HCT116 (cell line): ENCODE measurements at regions not wholly inside any gene's neighbourhood (a gene's known extent, or its start where the extent isn't known, plus 50 kb on each side); places are given as distances from the start of the nearest gene placed in this dataset.

ENCODE experiments used
- CEBPB ChIP-seq: IDR thresholded peaks from 2 replicates; pipeline ENCODE4 v1.6.1; 2012; ENCODE audit warnings: low read depth
- TF ChIP-seq, protein P1 (sequence below), 3 experiments: fragments of 200-600 bp in 1 of 3; sonication (generic) in 1 of 3; IDR thresholded peaks in 2 of 3; conservative IDR thresholded peaks in 1 of 3; 2 replicates each; pipeline ENCODE4 v1.5.1; 2012 to 2017; ENCODE audit warnings: low read depth in 2 of 3, low read length in 2 of 3, antibody characterized with exemption in 1 of 3, borderline replicate concordance in 1 of 3, control low read depth in 1 of 3, mild to moderate bottlenecking in 1 of 3, mixed read lengths in 1 of 3, mixed run types in 1 of 3, moderate library complexity in 1 of 3; ENCODE audit not compliant: insufficient read depth in 1 of 3
- TF ChIP-seq, protein P2 (sequence below): IDR thresholded peaks from 2 replicates; pipeline ENCODE4 v1.6.1; 2012; ENCODE audit warnings: low read depth

DNA sequence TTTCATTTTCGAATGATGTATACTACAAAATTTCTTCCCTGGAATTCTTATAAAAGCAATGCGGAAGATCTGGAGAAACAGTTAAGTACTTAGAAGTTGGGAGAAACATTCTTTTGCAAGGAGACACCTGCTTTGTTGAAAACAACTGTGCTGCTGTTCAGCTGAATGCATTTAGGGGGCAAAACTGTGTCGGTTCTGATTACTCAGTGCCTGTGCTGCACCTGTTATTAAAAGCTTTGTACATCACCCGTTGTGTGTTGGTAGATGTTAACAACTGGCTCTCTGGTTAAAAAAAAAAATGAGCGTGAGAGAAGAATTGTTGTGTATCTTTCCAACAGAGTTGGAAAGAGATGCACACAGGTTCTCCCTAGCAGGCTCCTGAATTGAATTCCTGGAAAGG, 184.1 kb upstream of the HHIP start:
- TF ChIP-seq, protein P1, sequence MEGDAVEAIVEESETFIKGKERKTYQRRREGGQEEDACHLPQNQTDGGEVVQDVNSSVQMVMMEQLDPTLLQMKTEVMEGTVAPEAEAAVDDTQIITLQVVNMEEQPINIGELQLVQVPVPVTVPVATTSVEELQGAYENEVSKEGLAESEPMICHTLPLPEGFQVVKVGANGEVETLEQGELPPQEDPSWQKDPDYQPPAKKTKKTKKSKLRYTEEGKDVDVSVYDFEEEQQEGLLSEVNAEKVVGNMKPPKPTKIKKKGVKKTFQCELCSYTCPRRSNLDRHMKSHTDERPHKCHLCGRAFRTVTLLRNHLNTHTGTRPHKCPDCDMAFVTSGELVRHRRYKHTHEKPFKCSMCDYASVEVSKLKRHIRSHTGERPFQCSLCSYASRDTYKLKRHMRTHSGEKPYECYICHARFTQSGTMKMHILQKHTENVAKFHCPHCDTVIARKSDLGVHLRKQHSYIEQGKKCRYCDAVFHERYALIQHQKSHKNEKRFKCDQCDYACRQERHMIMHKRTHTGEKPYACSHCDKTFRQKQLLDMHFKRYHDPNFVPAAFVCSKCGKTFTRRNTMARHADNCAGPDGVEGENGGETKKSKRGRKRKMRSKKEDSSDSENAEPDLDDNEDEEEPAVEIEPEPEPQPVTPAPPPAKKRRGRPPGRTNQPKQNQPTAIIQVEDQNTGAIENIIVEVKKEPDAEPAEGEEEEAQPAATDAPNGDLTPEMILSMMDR (IDR thresholded peaks at IDR 0.05 in 2 of 3, conservative IDR thresholded peaks at IDR 0.05 in 1 of 3; ENCODE audit: borderline replicate concordance in 1 of 3, insufficient read depth in 1 of 3, low read depth in 2 of 3, low read length in 2 of 3), result no peak
- TF ChIP-seq, protein P2, sequence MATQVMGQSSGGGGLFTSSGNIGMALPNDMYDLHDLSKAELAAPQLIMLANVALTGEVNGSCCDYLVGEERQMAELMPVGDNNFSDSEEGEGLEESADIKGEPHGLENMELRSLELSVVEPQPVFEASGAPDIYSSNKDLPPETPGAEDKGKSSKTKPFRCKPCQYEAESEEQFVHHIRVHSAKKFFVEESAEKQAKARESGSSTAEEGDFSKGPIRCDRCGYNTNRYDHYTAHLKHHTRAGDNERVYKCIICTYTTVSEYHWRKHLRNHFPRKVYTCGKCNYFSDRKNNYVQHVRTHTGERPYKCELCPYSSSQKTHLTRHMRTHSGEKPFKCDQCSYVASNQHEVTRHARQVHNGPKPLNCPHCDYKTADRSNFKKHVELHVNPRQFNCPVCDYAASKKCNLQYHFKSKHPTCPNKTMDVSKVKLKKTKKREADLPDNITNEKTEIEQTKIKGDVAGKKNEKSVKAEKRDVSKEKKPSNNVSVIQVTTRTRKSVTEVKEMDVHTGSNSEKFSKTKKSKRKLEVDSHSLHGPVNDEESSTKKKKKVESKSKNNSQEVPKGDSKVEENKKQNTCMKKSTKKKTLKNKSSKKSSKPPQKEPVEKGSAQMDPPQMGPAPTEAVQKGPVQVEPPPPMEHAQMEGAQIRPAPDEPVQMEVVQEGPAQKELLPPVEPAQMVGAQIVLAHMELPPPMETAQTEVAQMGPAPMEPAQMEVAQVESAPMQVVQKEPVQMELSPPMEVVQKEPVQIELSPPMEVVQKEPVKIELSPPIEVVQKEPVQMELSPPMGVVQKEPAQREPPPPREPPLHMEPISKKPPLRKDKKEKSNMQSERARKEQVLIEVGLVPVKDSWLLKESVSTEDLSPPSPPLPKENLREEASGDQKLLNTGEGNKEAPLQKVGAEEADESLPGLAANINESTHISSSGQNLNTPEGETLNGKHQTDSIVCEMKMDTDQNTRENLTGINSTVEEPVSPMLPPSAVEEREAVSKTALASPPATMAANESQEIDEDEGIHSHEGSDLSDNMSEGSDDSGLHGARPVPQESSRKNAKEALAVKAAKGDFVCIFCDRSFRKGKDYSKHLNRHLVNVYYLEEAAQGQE, result no peak
- no peak for TF ChIP-seq CEBPB
